ENCODE measurements at regions not wholly inside any gene's neighbourhood (a gene's known extent, or its start where the extent isn't known, plus 50 kb on each side); places are given as distances from the start of the nearest gene placed in this dataset.

- no peak for DNase-seq (ENCODE audit: low read depth in 2 of 2)
- no peak overlapping the region for H3K4me3 ChIP-seq (replicated peaks in 1 of 2; ENCODE audit: low read depth in 2 of 2, low read length in 2 of 2)
- TF ChIP-seq CTCF (IDR thresholded peaks at IDR 0.05; ENCODE audit: low read depth, low read length) = no peak
These were observed 284.6 kb upstream of the CRBN start for GRCh38 chr3:3464131-3464530.

- no peak for DNase-seq (ENCODE audit: low read depth in 2 of 2)
- H3K4me3 ChIP-seq (replicated peaks in 1 of 2; ENCODE audit: low read depth in 2 of 2, low read length in 2 of 2) = no peak overlapping the region
- TF ChIP-seq CTCF (IDR thresholded peaks at IDR 0.05; ENCODE audit: low read depth, low read length) = no peak
These were observed 281.8 kb upstream of the CRBN start for GRCh38 chr3:3461317-3461716.

GRCh38 chr3:3448468-3448867 is 269.0 kb upstream of the CRBN start:
- H3K4me3 ChIP-seq (replicated peaks in 1 of 2; ENCODE audit: low read depth in 2 of 2, low read length in 2 of 2) = no peak overlapping the region
- no peak for DNase-seq (ENCODE audit: low read depth in 2 of 2)
- no peak for TF ChIP-seq CTCF (IDR thresholded peaks at IDR 0.05; ENCODE audit: low read depth, low read length)

- no peak for TF ChIP-seq CTCF (IDR thresholded peaks at IDR 0.05; ENCODE audit: low read depth, low read length)
- no peak overlapping the region for H3K4me3 ChIP-seq (replicated peaks in 1 of 2; ENCODE audit: low read depth in 2 of 2, low read length in 2 of 2)
- no peak for DNase-seq (ENCODE audit: low read depth in 2 of 2)
These were observed 268.1 kb upstream of the CRBN start for GRCh38 chr3:3447641-3448040.

- TF ChIP-seq CTCF (IDR thresholded peaks at IDR 0.05; ENCODE audit: low read depth, low read length) = no peak
- H3K4me3 ChIP-seq (replicated peaks in 1 of 2; ENCODE audit: low read depth in 2 of 2, low read length in 2 of 2) = no peak overlapping the region
- DNase-seq (ENCODE audit: low read depth in 2 of 2) = no peak
These were observed 266.8 kb upstream of the CRBN start for GRCh38 chr3:3446251-3446650.

- TF ChIP-seq CTCF (IDR thresholded peaks at IDR 0.05; ENCODE audit: low read depth, low read length) = no peak
- H3K4me3 ChIP-seq (replicated peaks in 1 of 2; ENCODE audit: low read depth in 2 of 2, low read length in 2 of 2) = no peak overlapping the region
- no peak for DNase-seq (ENCODE audit: low read depth in 2 of 2)
These were observed 264.0 kb upstream of the CRBN start for GRCh38 chr3:3443482-3443881.

- no peak for TF ChIP-seq CTCF (IDR thresholded peaks at IDR 0.05; ENCODE audit: low read depth, low read length)
- no peak for DNase-seq (ENCODE audit: low read depth in 2 of 2)
- H3K4me3 ChIP-seq (replicated peaks in 1 of 2; ENCODE audit: low read depth in 2 of 2, low read length in 2 of 2) = no peak overlapping the region
These were observed 254.2 kb upstream of the CRBN start for GRCh38 chr3:3433711-3434110.
